ENCODE measurements at regions not wholly inside any gene's neighbourhood (a gene's known extent, or its start where the extent isn't known, plus 50 kb on each side); places are given as distances from the start of the nearest gene placed in this dataset.
A peak's percentile ranks its signal among the peaks of the same experiment; 100 is the strongest.

GRCh38 chr3:89971329-89971728 is 863.9 kb downstream of the EPHA3 start:
- BruUV-seq (replicated peaks) = no TSS peak

GRCh38 chr3:89973156-89973555 is 865.7 kb downstream of the EPHA3 start:
- no peak overlapping the region for H3K4me2 ChIP-seq (ENCODE audit: low read depth, low read length)
- CTCF ChIA-PET (ENCODE audit: low intra/inter-chr PET ratio, low total read pairs) = no interaction called here
- intact Hi-C loops (cut with micrococcal nuclease; ENCODE audit: unreplicated experiment) = no loop called here
- no peak for TF ChIP-seq NKX3-1 (CRISPR knock-in tag; IDR thresholded peaks at IDR 0.05)
- no peak for TF ChIP-seq KMT2A (CRISPR knock-in tag; IDR thresholded peaks at IDR 0.05)
- no peak for TF ChIP-seq RXRA (CRISPR knock-in tag; IDR thresholded peaks at IDR 0.05)
- no peak for TF ChIP-seq ETV6 (CRISPR knock-in tag; conservative IDR thresholded peaks at IDR 0.05)
- no peak for TF ChIP-seq TMF1 (CRISPR knock-in tag; IDR thresholded peaks at IDR 0.05; ENCODE audit: low read depth)
- TF ChIP-seq ZNF577 (CRISPR knock-in tag; IDR thresholded peaks at IDR 0.05; ENCODE audit: borderline replicate concordance, low read depth) = no peak
- TF ChIP-seq ZNF609 (CRISPR knock-in tag; IDR thresholded peaks at IDR 0.05; ENCODE audit: borderline replicate concordance) = no peak
- TF ChIP-seq RNF219 (CRISPR knock-in tag; IDR thresholded peaks at IDR 0.05) = no peak
- no peak for TF ChIP-seq KLF6 (CRISPR knock-in tag; IDR thresholded peaks at IDR 0.05)
- TF ChIP-seq GATA4 (IDR thresholded peaks at IDR 0.05; ENCODE audit: borderline replicate concordance, low read depth) = no peak
- no peak for TF ChIP-seq NCOR1 (IDR thresholded peaks at IDR 0.05; ENCODE audit: borderline replicate concordance, low read length)
- TF ChIP-seq KLF9 (CRISPR knock-in tag; IDR thresholded peaks at IDR 0.05; ENCODE audit: low read depth) = no peak

More at GRCh38 chr3:89971329-89971728, 863.9 kb downstream of the EPHA3 start:
- no peak overlapping the region for H3K4me2 ChIP-seq (ENCODE audit: low read depth, low read length)
- H3K79me2 ChIP-seq (ENCODE audit: insufficient read depth, low read length) = no peaks in the 10 kb centered on the region
- DNase-seq (ENCODE audit: low spot score) = no peak
- intact Hi-C loops (cut with micrococcal nuclease; ENCODE audit: unreplicated experiment) = no loop called here
- no peaks in the 10 kb centered on the region for H4K20me1 ChIP-seq (ENCODE audit: insufficient read depth, low read length)
- no peak overlapping the region for H3K9ac ChIP-seq (ENCODE audit: insufficient read depth, low read depth, low read length)
- H3K27ac ChIP-seq (ENCODE audit: extremely low read length, insufficient read depth, low read length) = no peak overlapping the region
- 5% methylated on average over 2 of the region's 2 CpGs for WGBS (ENCODE audit: low lambda C conversion rate)
- CTCF ChIA-PET (ENCODE audit: low intra/inter-chr PET ratio, low total read pairs) = no interaction called here
- in situ Hi-C loops (cut with HindIII; ENCODE audit: extremely low pct_ligation_motif_present, low pct_unique_long_range_greater_than_20kb) = loop anchor here (25.0 kb wide), 1 partner anchor 91 kb away; no protein-coding TSS in a partner anchor
- H2AFZ ChIP-seq (ENCODE audit: low read length) = no peak overlapping the region
- no peak for FAIRE-seq
- H3K4me3 ChIP-seq (replicated peaks in 1 of 3; ENCODE audit: insufficient read depth in 1 of 3, low read depth in 2 of 3, low read length in 3 of 3) = no peak overlapping the region
- H3K36me3 ChIP-seq (replicated peaks in 1 of 2; ENCODE audit: control insufficient read depth in 1 of 2, insufficient read depth in 2 of 2, low read length in 2 of 2) = no peaks in the 10 kb centered on the region
- H3K4me1 ChIP-seq (ENCODE audit: insufficient read depth, low read length) = no peaks in the 10 kb centered on the region
- peaks cover 12% of the 10 kb centered on the region for H3K9me3 ChIP-seq (ENCODE audit: low read length)
- ATAC-seq = no peak
- TF ChIP-seq MAFK (conservative IDR thresholded peaks at IDR 0.05 in 1 of 2, IDR thresholded peaks at IDR 0.05 in 1 of 2; ENCODE audit: low read length in 2 of 2) (peak; percentile 70 to 85), HDAC6 (IDR thresholded peaks at IDR 0.05; ENCODE audit: low read depth, low read length) (no peak), MAFF (IDR thresholded peaks at IDR 0.05; ENCODE audit: low read depth, low read length) (peak; percentile 80), MEIS2 (CRISPR knock-in tag; IDR thresholded peaks at IDR 0.05) (no peak)
- no peaks in the 10 kb centered on the region; a peak in 1 of 5 replicates for H3K27me3 ChIP-seq (ENCODE audit: control insufficient read depth in 1 of 2, insufficient read depth in 2 of 2, low read length in 2 of 2)
- POLR2A ChIA-PET = no interaction called here

More at GRCh38 chr3:89973156-89973555, 865.7 kb downstream of the EPHA3 start:
- Histone ChIP-seq H3K9me3 (ENCODE audit: low read length) (peaks cover 1% of the 10 kb centered on the region; the same call in 1 of the 2 replicates), H3K9ac (ENCODE audit: insufficient read depth, low read depth, low read length) (no peak overlapping the region), H3K27me3 (ENCODE audit: control insufficient read depth in 1 of 2, insufficient read depth in 2 of 2, low read length in 2 of 2) (no peaks in the 10 kb centered on the region; a peak in 1 of 5 replicates), H3K36me3 (replicated peaks in 1 of 2; ENCODE audit: control insufficient read depth in 1 of 2, insufficient read depth in 2 of 2, low read length in 2 of 2) (no peaks in the 10 kb centered on the region), H3K4me3 (replicated peaks in 1 of 3; ENCODE audit: insufficient read depth in 1 of 3, low read depth in 2 of 3, low read length in 3 of 3) (no peak overlapping the region), H2AFZ (ENCODE audit: low read length) (no peak overlapping the region), H3K79me2 (ENCODE audit: insufficient read depth, low read length) (no peaks in the 10 kb centered on the region), H3K27ac (ENCODE audit: extremely low read length, insufficient read depth, low read length) (no peak overlapping the region), H4K20me1 (ENCODE audit: insufficient read depth, low read length) (no peaks in the 10 kb centered on the region), H3K4me1 (ENCODE audit: insufficient read depth, low read length) (no peaks in the 10 kb centered on the region)
- BruUV-seq (replicated peaks) = no TSS peak
- POLR2A ChIA-PET = no interaction called here
- in situ Hi-C loops (cut with HindIII; ENCODE audit: extremely low pct_ligation_motif_present, low pct_unique_long_range_greater_than_20kb) = loop anchor here (25.0 kb wide), 1 partner anchor 89 kb away; no protein-coding TSS in a partner anchor
- no peak for FAIRE-seq
- WGBS (ENCODE audit: low lambda C conversion rate) = 3% methylated on average over 2 of the region's 2 CpGs
- ATAC-seq = no peak
- no peak for DNase-seq (ENCODE audit: low spot score)

Measured in HepG2 (cell line).